Dermis microvascular lymphatic vessel endothelial cell (primary cell): ENCODE measurements at regions not wholly inside any gene's neighbourhood (a gene's known extent, or its start where the extent isn't known, plus 50 kb on each side); places are given as distances from the start of the nearest gene placed in this dataset.
A peak's percentile ranks its signal among the peaks of the same experiment; 100 is the strongest.
"Not testable (repeated sequence)": the region's sequence is repeated elsewhere in the genome, so short reads cannot be mapped to it uniquely, and the experiment has no call there.

ENCODE experiments used
- DNase-seq, 2 donors: peaks; one replicate each; pipeline versions ENCODE4 v3.0.0 to v3.0.0-alpha.2; 2010; ENCODE audit warnings: low read depth in 2 of 2

DNA sequence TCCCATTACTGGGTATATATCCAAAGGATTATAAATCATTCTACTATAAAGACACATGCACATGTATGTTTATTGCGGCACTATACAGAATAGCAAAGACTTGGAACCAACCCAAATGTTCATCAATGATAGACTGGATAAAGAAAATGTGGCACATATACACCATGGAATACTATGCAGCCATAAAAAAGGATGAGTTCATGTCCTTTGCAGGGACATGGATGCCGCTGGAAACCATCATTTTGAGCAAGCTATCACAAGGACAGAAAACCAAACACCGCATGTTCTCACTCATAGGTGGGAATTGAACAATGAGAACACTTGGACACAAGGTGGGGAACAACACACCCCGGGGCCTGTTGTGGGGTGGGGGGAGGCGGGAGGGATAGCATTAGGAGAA lies 57.0 kb upstream of the NEUROD1 start:
- not testable (repeated sequence) for DNase-seq

DNA sequence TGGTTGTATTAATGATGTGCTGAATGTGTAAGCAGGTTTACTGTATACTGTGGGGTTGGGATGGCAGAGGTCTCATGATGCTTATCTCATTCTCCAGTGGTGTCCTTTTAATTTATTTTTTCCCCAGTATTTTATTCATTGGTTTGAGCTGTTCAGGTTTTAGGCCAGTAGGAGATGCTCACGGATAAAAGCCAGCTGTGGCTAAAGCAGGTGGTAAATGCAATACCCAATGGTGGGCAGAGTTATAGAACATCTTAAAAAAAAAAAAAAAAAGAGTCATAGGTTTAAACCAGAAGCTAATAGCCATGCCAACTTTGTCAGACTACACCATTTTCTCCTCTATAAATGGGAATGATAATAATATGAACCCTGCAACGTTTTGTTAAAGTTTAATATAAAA lies 57.8 kb upstream of the NEUROD1 start:
- peak in 1 of 2 donors; percentile 49 for DNase-seq

- no peak for DNase-seq
Measured at GRCh38 chr2:181738563-181738962, 58.2 kb upstream of the NEUROD1 start.

- no peak for DNase-seq
Measured at GRCh38 chr2:181741756-181742155, 61.4 kb upstream of the NEUROD1 start.

GRCh38 chr2:181742361-181742760 lies 62.0 kb upstream of the NEUROD1 start:
- DNase-seq = no peak

- DNase-seq = peak; percentile 61 to 78
Measured at GRCh38 chr2:181742922-181743722, 62.8 kb upstream of the NEUROD1 start.

DNA sequence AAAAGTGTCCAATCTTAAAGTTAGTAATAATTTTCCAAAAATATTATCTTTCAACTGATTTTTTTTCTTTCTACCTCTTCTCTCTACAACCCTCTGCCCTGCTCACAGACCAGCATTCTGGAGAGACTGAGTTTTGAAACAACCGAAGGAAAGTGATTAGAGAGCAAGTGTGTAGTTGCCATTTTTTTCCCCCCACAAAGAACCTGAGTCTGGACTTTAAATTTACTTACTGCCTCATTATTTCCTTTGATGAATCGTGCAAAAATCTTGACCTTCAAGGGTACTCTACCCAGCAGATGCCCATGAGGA lies 63.4 kb upstream of the NEUROD1 start:
- DNase-seq = no peak

DNA sequence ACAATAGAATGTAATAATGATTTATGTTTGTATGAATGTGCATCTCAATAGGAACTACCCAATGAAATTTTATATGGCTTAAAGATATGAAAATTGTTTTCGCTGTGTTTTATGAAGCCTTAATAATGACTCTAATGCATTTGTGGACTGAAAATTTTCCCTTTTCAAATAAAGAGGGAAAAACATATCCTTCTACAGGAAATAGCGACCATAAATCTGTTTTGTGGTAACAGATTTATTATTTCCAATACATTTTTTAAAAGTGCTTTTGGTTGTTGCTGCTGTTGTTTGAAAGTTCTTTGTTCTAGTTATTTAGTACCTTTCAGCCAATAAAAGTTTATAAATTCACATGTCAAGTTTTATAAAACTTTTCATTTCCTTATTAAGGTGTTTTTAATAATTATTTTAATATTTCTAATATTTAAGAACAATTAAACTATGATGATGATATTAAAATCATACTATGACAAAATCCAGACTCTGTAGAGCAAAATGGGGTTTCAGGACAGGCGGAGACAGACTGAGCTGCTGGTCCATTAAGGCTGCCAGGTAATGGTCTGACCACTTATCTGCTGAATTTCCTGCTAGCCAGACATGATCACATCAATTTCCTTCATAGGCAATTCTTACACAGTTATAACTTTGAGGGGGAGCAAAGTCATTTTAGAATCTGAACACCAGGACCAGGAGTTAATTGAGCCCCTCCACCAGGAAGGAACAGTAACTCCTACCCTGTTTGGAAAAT lies 65.7 kb upstream of the NEUROD1 start:
- peak; percentile 46 to 59 for DNase-seq

DNA sequence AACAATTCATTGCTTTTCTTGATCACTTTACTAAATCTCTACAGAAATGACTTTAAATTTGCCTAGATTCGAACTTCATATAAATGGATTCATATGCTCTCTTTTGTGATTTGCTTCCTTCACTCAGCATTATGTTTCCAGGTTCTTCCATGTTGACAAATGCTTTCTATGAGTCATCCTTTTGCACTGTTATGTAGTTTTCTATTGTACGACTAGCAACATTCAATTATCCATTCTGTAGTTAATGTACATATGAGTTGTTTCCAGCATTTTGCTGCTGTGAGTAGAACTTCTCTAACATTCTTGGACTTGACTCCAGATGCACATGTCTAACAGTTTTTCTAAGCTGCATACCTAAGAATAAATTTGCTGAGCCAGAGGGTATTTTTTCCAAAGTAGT lies 66.5 kb upstream of the NEUROD1 start:
- peak in 1 of 2 donors; percentile 50 for DNase-seq

DNA sequence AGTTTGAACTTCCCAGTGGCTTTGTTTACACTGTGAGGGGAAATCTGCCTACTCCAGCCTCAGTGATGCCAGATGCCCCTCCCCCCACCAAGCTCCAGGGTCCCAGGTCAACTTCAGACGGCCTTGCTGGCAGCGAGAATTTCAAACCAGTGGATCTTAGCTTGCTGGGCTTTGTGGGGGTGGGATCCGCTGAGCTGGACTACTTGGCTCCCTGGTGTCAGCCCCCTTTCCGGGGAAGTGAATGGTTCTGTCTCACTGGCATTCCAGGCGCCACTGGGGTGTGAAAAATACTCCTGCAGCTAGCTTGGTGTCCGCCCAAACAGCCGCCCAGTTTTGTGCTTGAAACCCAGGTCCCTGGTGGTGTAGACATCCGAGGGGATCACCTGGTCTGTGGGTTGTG lies 70.0 kb upstream of the NEUROD1 start:
- DNase-seq = no peak

DNA sequence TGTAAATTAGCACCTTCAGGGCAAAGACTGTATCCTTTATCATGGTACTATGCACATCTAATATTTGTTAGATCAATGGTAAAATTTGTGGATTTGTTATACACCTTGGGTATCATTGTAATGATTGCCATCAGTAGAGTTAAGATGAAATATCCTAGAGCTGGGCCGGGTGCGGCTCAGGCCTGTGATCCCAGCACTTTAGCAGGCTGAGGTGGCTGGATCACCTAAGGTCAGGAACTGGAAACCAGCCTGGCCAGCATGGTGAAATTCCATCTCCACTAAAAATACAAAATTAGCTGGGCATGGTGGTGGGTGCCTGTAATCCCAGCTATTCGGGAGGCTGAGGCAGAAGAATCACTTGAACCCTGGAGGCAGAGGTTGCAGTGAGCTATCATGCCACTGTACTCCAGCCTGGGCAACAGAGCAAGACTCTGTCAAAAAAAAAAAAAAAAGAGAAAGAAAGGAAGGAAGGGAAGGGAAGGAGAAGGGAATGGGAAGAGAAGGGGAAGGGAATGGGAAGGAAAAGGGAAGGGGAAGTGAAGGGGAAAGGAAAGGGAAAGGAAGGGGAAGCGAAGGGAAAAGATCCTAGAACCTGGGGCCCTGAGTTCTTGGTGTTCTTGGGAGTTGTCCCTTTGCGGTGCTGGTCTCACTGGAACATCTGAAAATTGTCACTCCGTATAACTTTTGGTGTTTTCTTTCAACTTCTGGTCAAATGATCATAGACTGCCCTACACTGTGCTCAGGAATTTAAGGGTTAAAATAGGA lies 71.1 kb upstream of the NEUROD1 start:
- DNase-seq = no peak

DNA sequence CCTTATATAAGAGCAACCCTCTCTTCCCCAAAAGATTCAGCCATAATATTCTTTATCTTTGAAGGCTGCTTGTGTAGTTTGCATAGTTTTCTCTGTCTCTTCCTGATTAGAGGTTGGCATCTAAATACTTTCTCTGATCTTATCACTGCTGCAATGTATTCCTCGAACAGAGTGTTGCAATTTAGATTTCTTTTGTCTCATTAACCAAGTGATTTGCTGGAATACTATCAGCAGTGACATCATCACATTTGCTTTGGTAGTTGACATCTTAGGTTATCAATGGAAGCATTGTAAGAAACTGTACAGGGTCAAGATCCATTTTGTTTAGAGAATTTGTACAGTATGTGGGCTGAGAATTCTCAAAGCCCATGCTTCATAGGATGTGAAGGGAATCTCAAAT lies 72.0 kb upstream of the NEUROD1 start:
- DNase-seq = no peak

GRCh38 chr2:181753686-181754085 lies 73.4 kb upstream of the NEUROD1 start:
- DNase-seq = no peak

DNA sequence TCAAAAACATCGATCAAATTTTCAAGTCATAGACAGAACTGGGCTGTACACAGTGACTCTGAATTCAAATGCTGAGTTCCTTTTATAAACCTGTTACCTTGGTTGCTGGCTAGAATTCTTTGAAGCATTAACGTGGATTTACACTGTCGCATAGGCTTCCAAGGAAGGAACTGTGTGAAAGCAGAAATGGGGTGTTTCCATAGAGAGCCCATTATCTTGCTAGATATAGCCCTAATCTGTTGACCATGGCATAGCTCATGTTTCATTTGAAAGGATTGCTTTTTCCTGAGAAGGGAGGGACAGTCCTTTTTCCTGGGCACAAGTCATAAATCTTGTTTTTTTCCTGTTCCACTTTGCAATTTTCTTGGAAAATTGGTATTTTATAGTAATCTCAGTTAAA lies 73.8 kb upstream of the NEUROD1 start:
- no peak for DNase-seq

GRCh38 chr2:181755181-181755580 lies 74.9 kb upstream of the NEUROD1 start:
- no peak for DNase-seq

DNA sequence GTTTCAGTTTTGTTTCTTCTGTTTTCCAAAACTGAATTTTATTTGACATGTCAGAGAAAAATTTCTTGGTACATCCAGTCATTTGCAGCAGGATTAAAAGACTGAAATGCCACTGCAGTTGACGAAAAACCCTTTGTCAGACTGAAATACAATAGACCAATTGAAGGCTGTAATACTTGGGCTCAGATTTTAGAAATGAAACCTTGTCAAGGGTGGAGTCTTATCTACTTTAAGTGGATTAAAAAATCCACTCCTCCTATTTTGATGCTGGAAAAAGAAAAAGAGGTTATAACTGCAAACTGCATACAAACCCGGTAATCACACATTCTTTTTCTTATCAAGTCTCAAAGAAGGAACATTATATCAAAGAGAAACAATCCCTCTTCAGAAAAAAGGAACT lies 80.2 kb upstream of the NEUROD1 start:
- no peak for DNase-seq

- no peak for DNase-seq
Measured at GRCh38 chr2:181761175-181761574, 80.9 kb upstream of the NEUROD1 start.

- DNase-seq = no peak
Measured at GRCh38 chr2:181762000-181762399, 81.7 kb upstream of the NEUROD1 start.

DNA sequence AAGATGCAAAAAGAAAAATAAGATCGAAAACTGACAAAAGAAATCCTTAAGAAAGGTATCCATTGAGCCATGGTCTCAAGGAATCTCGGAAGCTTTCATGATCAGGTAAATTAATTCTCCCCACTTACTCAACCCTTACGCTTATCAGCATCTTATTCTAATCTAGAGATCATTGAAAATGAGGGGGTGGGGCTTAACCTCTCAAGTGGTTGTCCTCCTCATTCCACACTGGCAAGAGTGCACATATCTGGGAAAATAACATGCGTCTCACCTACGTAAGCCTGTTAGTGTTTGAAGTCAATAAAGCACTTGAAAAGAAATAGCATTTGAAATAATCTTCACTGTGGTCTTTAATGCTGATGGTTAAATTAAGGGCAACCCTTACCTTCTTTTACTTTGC lies 82.5 kb upstream of the NEUROD1 start:
- no peak for DNase-seq

GRCh38 chr2:181763423-181763822 lies 83.1 kb upstream of the NEUROD1 start:
- DNase-seq = no peak

DNA sequence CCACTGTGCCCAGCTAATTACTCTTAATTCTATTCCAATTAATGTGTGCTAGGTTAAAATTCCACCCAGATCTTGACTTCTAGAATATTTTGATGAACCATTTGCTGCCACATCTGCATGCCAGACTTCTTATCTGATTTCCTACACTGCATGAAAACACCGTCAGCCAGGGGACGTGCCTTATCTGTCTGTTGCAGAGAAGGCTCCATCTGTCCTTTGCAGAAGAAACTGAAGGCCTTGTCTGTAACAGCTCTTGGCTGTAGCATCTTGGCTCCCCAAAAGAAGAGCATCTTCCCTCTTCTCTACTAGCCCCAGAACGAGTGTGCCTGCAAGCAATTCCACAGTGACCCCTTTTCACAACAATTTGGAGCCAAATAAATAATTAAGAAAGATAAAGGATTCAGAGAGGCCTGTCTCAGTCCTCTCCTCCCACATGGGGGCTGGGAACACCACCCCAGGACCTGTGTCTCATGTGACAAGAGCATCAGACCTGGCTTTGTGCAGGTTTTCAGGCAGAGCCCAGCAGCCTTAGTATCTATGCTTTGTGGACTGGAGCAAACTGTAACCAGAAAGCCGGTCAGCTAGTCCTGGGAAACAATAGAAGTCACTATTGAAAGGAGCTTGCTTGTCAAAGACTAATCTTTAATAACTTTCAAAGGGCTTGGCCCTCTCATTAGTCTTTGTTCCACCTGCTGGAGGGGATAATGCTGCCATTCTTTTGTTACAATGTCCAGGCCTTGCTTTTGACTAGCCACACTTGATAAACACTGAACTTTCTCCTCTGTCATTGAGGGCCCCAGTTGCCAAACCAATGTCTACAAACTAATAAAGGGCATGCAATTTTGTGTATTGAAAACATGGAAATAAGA lies 84.0 kb upstream of the NEUROD1 start:
- no peak for DNase-seq

- DNase-seq = no peak
Measured at GRCh38 chr2:181766129-181766528, 85.8 kb upstream of the NEUROD1 start.
